IPS-NIHi7 (cell line): ENCODE measurements at regions not wholly inside any gene's neighbourhood (a gene's known extent, or its start where the extent isn't known, plus 50 kb on each side); places are given as distances from the start of the nearest gene placed in this dataset.
"Not testable (repeated sequence)": the region's sequence is repeated elsewhere in the genome, so short reads cannot be mapped to it uniquely, and the experiment has no call there.

Experiments
- DNase-seq: peaks from one replicate; pipeline ENCODE4 v3.0.0; 2012; ENCODE audit warnings: mixed read lengths; ENCODE audit errors: extremely low spot score

- DNase-seq = no peak
Measured at GRCh38 chr11:81986556-81987161, 747.0 kb downstream of the FAM181B start.

GRCh38 chr11:81979448-81979847 lies 754.2 kb downstream of the FAM181B start:
- no peak for DNase-seq

GRCh38 chr11:81975261-81975900 lies 758.3 kb downstream of the FAM181B start:
- no peak for DNase-seq

GRCh38 chr11:81970886-81971285 lies 762.8 kb downstream of the FAM181B start:
- DNase-seq = peak; percentile 12

GRCh38 chr11:81967242-81967641 lies 766.4 kb downstream of the FAM181B start:
- DNase-seq = no peak

- DNase-seq = no peak
Measured at GRCh38 chr11:81966340-81966739, 767.3 kb downstream of the FAM181B start.

GRCh38 chr11:81963018-81963417 lies 770.6 kb downstream of the FAM181B start:
- DNase-seq = peak; percentile 12

GRCh38 chr11:81960443-81960842 lies 773.2 kb downstream of the FAM181B start:
- no peak for DNase-seq

- peak; percentile 56 for DNase-seq
Measured at GRCh38 chr11:81959341-81959740, 774.3 kb downstream of the FAM181B start.

- DNase-seq = not testable (repeated sequence)
Measured at GRCh38 chr11:81954301-81954700, 779.4 kb downstream of the FAM181B start.

GRCh38 chr11:81946831-81947230 lies 786.8 kb downstream of the FAM181B start:
- no peak for DNase-seq

- no peak for DNase-seq
Measured at GRCh38 chr11:81942646-81943045, 791.0 kb downstream of the FAM181B start.

GRCh38 chr11:81941998-81942397 lies 791.7 kb downstream of the FAM181B start:
- DNase-seq = no peak

GRCh38 chr11:81932303-81932702 lies 801.4 kb downstream of the FAM181B start:
- no peak for DNase-seq

- no peak for DNase-seq
Measured at GRCh38 chr11:81920205-81920604, 813.5 kb downstream of the FAM181B start.

- no peak for DNase-seq
Measured at GRCh38 chr11:81916451-81916850, 817.2 kb downstream of the FAM181B start.

GRCh38 chr11:81915045-81915444 lies 818.6 kb downstream of the FAM181B start:
- no peak for DNase-seq

- DNase-seq = no peak
Measured at GRCh38 chr11:81913793-81914192, 819.9 kb downstream of the FAM181B start.

GRCh38 chr11:81907996-81908395 lies 825.7 kb downstream of the FAM181B start:
- DNase-seq = no peak

- no peak for DNase-seq
Measured at GRCh38 chr11:81899156-81899555, 834.5 kb downstream of the FAM181B start.

GRCh38 chr11:81897639-81898038 lies 836.0 kb downstream of the FAM181B start:
- DNase-seq = no peak

GRCh38 chr11:81895258-81895657 lies 838.4 kb downstream of the FAM181B start:
- no peak for DNase-seq

GRCh38 chr11:81892770-81893635 lies 840.7 kb downstream of the FAM181B start:
- no peak for DNase-seq
